Activated CD8-positive, alpha-beta memory T cell treated with anti-CD3 and anti-CD28 coated beads for 1 hour (primary cell): ENCODE measurements at regions not wholly inside any gene's neighbourhood (a gene's known extent, or its start where the extent isn't known, plus 50 kb on each side); places are given as distances from the start of the nearest gene placed in this dataset.

Source experiments
- DNase-seq, 2 donors: peaks; one replicate each; pipeline ENCODE4 v3.0.0-alpha.2; 2020; ENCODE audit warnings: low read depth in 1 of 2; ENCODE audit errors: extremely low read depth in 1 of 2

- no peak for DNase-seq
Measured at GRCh38 chr3:176469694-176470205, 727.5 kb downstream of the TBL1XR1 start.

GRCh38 chr3:176463610-176464009 lies 733.7 kb downstream of the TBL1XR1 start:
- DNase-seq = no peak

- no peak for DNase-seq
Measured at GRCh38 chr3:176447369-176447768, 749.9 kb downstream of the TBL1XR1 start.

- DNase-seq = no peak
Measured at GRCh38 chr3:176442326-176442725, 755.0 kb downstream of the TBL1XR1 start.

GRCh38 chr3:176439729-176440128 lies 757.6 kb downstream of the TBL1XR1 start:
- no peak for DNase-seq

GRCh38 chr3:176431991-176432390 lies 765.3 kb downstream of the TBL1XR1 start:
- DNase-seq = no peak

GRCh38 chr3:176431038-176431418 lies 766.3 kb downstream of the TBL1XR1 start:
- no peak for DNase-seq

GRCh38 chr3:176430244-176431037 lies 766.8 kb downstream of the TBL1XR1 start:
- DNase-seq = no peak

GRCh38 chr3:176428552-176428951 lies 768.7 kb downstream of the TBL1XR1 start:
- no peak for DNase-seq

GRCh38 chr3:176426371-176426770 lies 770.9 kb downstream of the TBL1XR1 start:
- DNase-seq = no peak

GRCh38 chr3:176416870-176417269 lies 780.4 kb downstream of the TBL1XR1 start:
- DNase-seq = no peak

- DNase-seq = no peak
Measured at GRCh38 chr3:176415661-176416295, 781.5 kb downstream of the TBL1XR1 start.

GRCh38 chr3:176412771-176413170 lies 784.5 kb downstream of the TBL1XR1 start:
- no peak for DNase-seq

GRCh38 chr3:176403531-176403930 lies 793.8 kb downstream of the TBL1XR1 start:
- no peak for DNase-seq

- no peak for DNase-seq
Measured at GRCh38 chr3:176401211-176401610, 796.1 kb downstream of the TBL1XR1 start.

GRCh38 chr3:176399193-176399592 lies 798.1 kb downstream of the TBL1XR1 start:
- no peak for DNase-seq

GRCh38 chr3:176395240-176395639 lies 802.0 kb downstream of the TBL1XR1 start:
- no peak for DNase-seq

GRCh38 chr3:176378789-176379188 lies 818.5 kb downstream of the TBL1XR1 start:
- no peak for DNase-seq

- DNase-seq = no peak
Measured at GRCh38 chr3:176376531-176376930, 820.8 kb downstream of the TBL1XR1 start.

- no peak for DNase-seq
Measured at GRCh38 chr3:176375519-176375918, 821.8 kb downstream of the TBL1XR1 start.

GRCh38 chr3:176362191-176362731 lies 835.0 kb downstream of the TBL1XR1 start:
- DNase-seq = no peak

- no peak for DNase-seq
Measured at GRCh38 chr3:176359211-176359610, 838.1 kb downstream of the TBL1XR1 start.
